Gastroesophageal sphincter (tissue), 4 donors: ENCODE measurements at regions not wholly inside any gene's neighbourhood (a gene's known extent, or its start where the extent isn't known, plus 50 kb on each side); places are given as distances from the start of the nearest gene placed in this dataset.

ENCODE experiments used
- ATAC-seq: fragments of 150-250 bp; one replicate; pipeline ENCODE4 v1.9.1; 2016; ENCODE audit warnings: mild to moderate bottlenecking, moderate library complexity
- H3K27ac ChIP-seq, 4 donors: fragments of 200-600 bp; sonication (generic) in 3 of 4; 1 replicate in 3 of 4; 2 replicates in 1 of 4; pipeline ENCODE4 v1.5.1; 2016 to 2019
- H3K27me3 ChIP-seq: fragments of 200-600 bp; sonication (generic); one replicate; pipeline ENCODE4 v1.5.1; 2019
- H3K36me3 ChIP-seq, 2 donors: fragments of 200-600 bp; sonication (generic); one replicate each; pipeline ENCODE4 v1.5.1; 2019; ENCODE audit warnings: control low read depth in 1 of 2
- H3K4me1 ChIP-seq, 3 donors: fragments of 200-600 bp; sonication (generic); 1 replicate in 2 of 3; 2 replicates in 1 of 3; pipeline ENCODE4 v1.5.1; 2016 to 2019; ENCODE audit warnings: control low read depth in 2 of 3
- H3K4me3 ChIP-seq, 2 donors: fragments of 200-600 bp; sonication (generic); one replicate each; pipeline ENCODE4 v1.5.1; 2019; ENCODE audit warnings: mild to moderate bottlenecking in 1 of 2, moderate library complexity in 1 of 2
- H3K9me3 ChIP-seq, 3 donors: fragments of 200-600 bp; sonication (generic); one replicate each; pipeline ENCODE4 v1.5.1; 2017 to 2019; ENCODE audit warnings: control low read depth in 2 of 3
- CTCF ChIP-seq, 4 experiments: fragments of 200-600 bp in 2 of 4; fragments of 450-650 bp in 2 of 4; sonication (generic) in 1 of 4; IDR thresholded peaks; one replicate each; pipeline ENCODE4 v1.5.1; 2017 to 2019; ENCODE audit warnings: antibody characterized with exemption in 4 of 4, mild to moderate bottlenecking in 2 of 4, moderate library complexity in 2 of 4
- EP300 ChIP-seq: sonication (generic); formaldehyde crosslinking; IDR thresholded peaks from one replicate; pipeline ENCODE4 v1.6.1; 2017; ENCODE audit warnings: antibody characterized with exemption, mild to moderate bottlenecking
- POLR2A ChIP-seq, 2 donors: fragments of 450-650 bp; IDR thresholded peaks; one replicate each; pipeline ENCODE4 v1.6.1; 2017; ENCODE audit warnings: antibody characterized with exemption in 2 of 2, mild to moderate bottlenecking in 2 of 2, moderate library complexity in 1 of 2
- POLR2AphosphoS5 ChIP-seq: sonication (generic); formaldehyde crosslinking; IDR thresholded peaks from one replicate; pipeline ENCODE4 v1.6.1; 2017; ENCODE audit warnings: antibody characterized with exemption
- WGBS, 2 donors: methylation state at CpG; one replicate each; pipeline ENCODE4 v1.1.5; 2018; ENCODE audit warnings: low coverage in 1 of 2; 5-methylcytosine and 5-hydroxymethylcytosine counted together

DNA sequence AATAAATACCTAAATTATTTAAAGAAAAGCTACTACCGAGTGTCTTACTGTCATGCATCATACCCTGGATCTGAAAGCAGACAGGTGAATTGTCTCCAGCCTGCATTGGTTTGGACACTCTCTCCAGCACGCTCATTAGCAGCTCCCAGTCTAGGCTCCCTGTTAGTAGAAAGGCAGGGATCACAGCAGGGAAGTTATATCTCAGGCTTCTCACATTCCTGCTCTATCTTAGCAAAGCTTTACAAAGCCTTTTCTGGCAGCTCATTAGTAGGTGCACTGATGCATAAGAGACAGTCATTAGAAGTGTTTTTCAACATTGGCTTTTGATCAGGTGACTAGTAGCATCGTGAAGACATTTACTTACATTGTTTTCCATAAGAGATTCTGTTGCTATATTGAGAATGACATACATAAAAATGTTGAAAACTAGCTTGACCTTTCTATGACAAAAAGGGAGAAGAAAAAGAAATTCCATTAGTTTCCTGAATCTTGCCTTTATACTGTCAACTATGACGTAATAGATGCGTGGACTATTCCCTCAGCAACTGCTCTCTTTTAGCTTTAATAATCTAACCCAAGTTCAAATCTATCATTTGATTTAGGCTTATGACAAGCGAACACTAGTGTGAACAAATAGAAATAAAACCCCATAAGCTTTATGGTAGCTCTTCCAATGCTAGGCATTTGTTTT, 408.7 kb upstream of the KCNH7 start:
- WGBS, 2 donors: 44 to 54% methylated on average over 6 of the region's 6 CpGs
- no peak for ATAC-seq

GRCh38 chr2:163246135-163246534, 407.6 kb upstream of the KCNH7 start:
- H3K36me3 ChIP-seq: no peaks in the 10 kb centered on the region
- WGBS, 2 donors: 46 to 49% methylated on average over 4 to 9 of the region's 9 CpGs
- H3K27ac ChIP-seq: no peak overlapping the region
- H3K4me1 ChIP-seq: no peaks in the 10 kb centered on the region
- no peak for ATAC-seq
- no peaks in the 10 kb centered on the region for H3K27me3 ChIP-seq
- H3K4me3 ChIP-seq: no peak overlapping the region
- peaks cover 0 to 2% (median 0%) of the 10 kb centered on the region in 3 donors for H3K9me3 ChIP-seq
- TF ChIP-seq POLR2A (IDR thresholded peaks at IDR 0.05): no peak
- no peak for TF ChIP-seq EP300
- TF ChIP-seq POLR2AphosphoS5: no peak
- no peak for TF ChIP-seq CTCF (IDR thresholded peaks at IDR 0.05)

More for the DNA sequence above, 408.7 kb upstream of the KCNH7 start:
- TF ChIP-seq EP300 (no peak), POLR2A (IDR thresholded peaks at IDR 0.05) (no peak), POLR2AphosphoS5 (no peak), CTCF (IDR thresholded peaks at IDR 0.05) (no peak)
- H3K4me3 ChIP-seq: no peak overlapping the region
- no peaks in the 10 kb centered on the region for H3K27me3 ChIP-seq
- no peaks in the 10 kb centered on the region for H3K4me1 ChIP-seq
- H3K36me3 ChIP-seq: no peaks in the 10 kb centered on the region
- H3K27ac ChIP-seq: no peak overlapping the region
- H3K9me3 ChIP-seq: no peaks in the 10 kb centered on the region

- no peak overlapping the region for H3K27ac ChIP-seq
- TF ChIP-seq EP300: no peak
- TF ChIP-seq POLR2A (IDR thresholded peaks at IDR 0.05): no peak
- no peak for TF ChIP-seq CTCF (IDR thresholded peaks at IDR 0.05)
- TF ChIP-seq POLR2AphosphoS5: no peak
- H3K9me3 ChIP-seq: peaks cover 0 to 18% (median 0%) of the 10 kb centered on the region in 3 donors
- H3K36me3 ChIP-seq: no peaks in the 10 kb centered on the region
- H3K4me1 ChIP-seq: no peaks in the 10 kb centered on the region
- no peak overlapping the region for H3K4me3 ChIP-seq
- no peaks in the 10 kb centered on the region for H3K27me3 ChIP-seq
- no peak for ATAC-seq
These were observed 398.0 kb upstream of the KCNH7 start for GRCh38 chr2:163236553-163236952.

DNA sequence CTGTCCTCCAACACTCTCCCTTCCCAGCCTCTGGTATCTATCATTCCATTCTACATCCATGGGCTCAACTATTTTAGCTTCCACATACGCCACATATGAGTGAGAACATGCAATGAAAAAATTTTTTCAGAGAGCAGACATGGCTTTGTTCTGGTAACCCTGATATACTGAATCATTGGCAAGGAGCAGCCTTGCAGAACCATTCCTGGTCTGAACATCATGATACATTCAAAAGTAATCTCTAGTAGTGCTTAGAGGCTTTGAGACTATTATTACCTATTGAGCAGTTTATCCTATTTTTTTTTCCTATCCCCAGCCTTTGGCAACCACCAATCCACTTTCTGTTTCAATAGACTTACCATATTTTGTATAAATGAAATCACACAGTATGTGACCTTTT, 393.1 kb upstream of the KCNH7 start:
- no peaks in the 10 kb centered on the region for H3K9me3 ChIP-seq
- no peaks in the 10 kb centered on the region for H3K27me3 ChIP-seq
- H3K4me1 ChIP-seq: no peaks in the 10 kb centered on the region
- WGBS, 2 donors: 91 to 100% methylated on average over 1 of the region's 1 CpG
- H3K36me3 ChIP-seq: no peaks in the 10 kb centered on the region
- H3K27ac ChIP-seq: no peak overlapping the region
- no peak for TF ChIP-seq CTCF (IDR thresholded peaks at IDR 0.05)
- no peak overlapping the region for H3K4me3 ChIP-seq
- ATAC-seq: no peak

- Histone ChIP-seq H3K4me3 (no peak overlapping the region), H3K27me3 (no peaks in the 10 kb centered on the region), H3K27ac (no peak overlapping the region), H3K9me3 (no peaks in the 10 kb centered on the region), H3K36me3 (no peaks in the 10 kb centered on the region), H3K4me1 (no peaks in the 10 kb centered on the region)
- ATAC-seq: no peak
- TF ChIP-seq POLR2AphosphoS5: no peak
- TF ChIP-seq CTCF (IDR thresholded peaks at IDR 0.05): no peak
- no peak for TF ChIP-seq POLR2A (IDR thresholded peaks at IDR 0.05)
- TF ChIP-seq EP300: no peak
- WGBS, 2 donors: 60 to 61% methylated on average over 1 to 3 of the region's 3 CpGs
These were observed 375.1 kb upstream of the KCNH7 start for GRCh38 chr2:163213661-163214081.
